Duodenal mucosa (tissue), 2 donors: ENCODE measurements at regions not wholly inside any gene's neighbourhood (a gene's known extent, or its start where the extent isn't known, plus 50 kb on each side); places are given as distances from the start of the nearest gene placed in this dataset.

Source experiments
- H3K27ac ChIP-seq: one replicate; pipeline ENCODE4 v1.7.0; 2013; ENCODE audit warnings: low read depth, low read length
- H3K27me3 ChIP-seq, 2 donors: one replicate each; pipeline ENCODE4 v1.7.0; 2013; ENCODE audit warnings: low read length in 2 of 2, control low read depth in 1 of 2; ENCODE audit not compliant: insufficient read depth in 2 of 2, control insufficient read depth in 1 of 2
- H3K36me3 ChIP-seq, 2 donors: one replicate each; pipeline ENCODE4 v1.7.0; 2013; ENCODE audit warnings: low read length in 2 of 2, control low read depth in 1 of 2; ENCODE audit not compliant: insufficient read depth in 2 of 2, control insufficient read depth in 1 of 2
- H3K4me1 ChIP-seq, 2 donors: one replicate each; pipeline ENCODE4 v1.7.0; 2013; ENCODE audit warnings: low read length in 2 of 2, control low read depth in 1 of 2; ENCODE audit not compliant: insufficient read depth in 2 of 2, control insufficient read depth in 1 of 2
- H3K4me3 ChIP-seq, 2 donors: one replicate each; pipeline ENCODE4 v1.7.0; 2013; ENCODE audit warnings: low read length in 2 of 2, low read depth in 1 of 2
- H3K9ac ChIP-seq, 2 donors: one replicate each; pipeline ENCODE4 v1.7.0; 2013; ENCODE audit warnings: low read length in 2 of 2, low read depth in 1 of 2
- H3K9me3 ChIP-seq, 2 donors: one replicate each; pipeline ENCODE4 v1.7.0; 2013; ENCODE audit warnings: low read length in 2 of 2, control low read depth in 1 of 2; ENCODE audit not compliant: control insufficient read depth in 1 of 2

- Histone ChIP-seq H3K27ac (no peak overlapping the region), H3K4me1 (peaks cover 12 to 14% of the 10 kb centered on the region in 2 donors), H3K27me3 (no peaks in the 10 kb centered on the region), H3K36me3 (no peaks in the 10 kb centered on the region), H3K9me3 (no peaks in the 10 kb centered on the region), H3K9ac (no peak overlapping the region), H3K4me3 (no peak overlapping the region)
Observed at GRCh38 chr6:26173836-26174145, 86.6 kb downstream of the HFE start.

DNA sequence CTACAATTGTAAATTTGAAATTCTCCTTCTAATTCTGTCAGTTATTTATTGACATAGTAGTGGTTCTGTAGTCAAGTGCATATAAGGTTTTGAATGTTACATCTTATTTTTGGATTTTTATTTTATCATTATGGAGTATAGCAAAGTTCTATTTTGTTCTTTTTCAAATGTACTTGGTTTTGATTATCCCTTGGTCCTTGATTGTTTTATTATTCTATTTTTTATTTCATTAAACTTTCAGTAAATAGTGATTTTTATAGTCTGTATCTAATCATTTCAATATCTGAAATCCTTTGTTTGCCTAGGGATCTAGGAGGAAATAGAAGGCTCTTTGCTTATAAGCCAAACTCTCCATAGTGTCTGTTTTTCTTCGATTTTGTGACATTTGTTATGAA, 87.8 kb downstream of the HFE start:
- no peak overlapping the region for H3K9ac ChIP-seq
- H3K27ac ChIP-seq: no peak overlapping the region
- no peaks in the 10 kb centered on the region for H3K27me3 ChIP-seq
- H3K4me1 ChIP-seq: peaks cover 12 to 14% of the 10 kb centered on the region in 2 donors
- H3K9me3 ChIP-seq: no peaks in the 10 kb centered on the region
- H3K36me3 ChIP-seq: no peaks in the 10 kb centered on the region
- H3K4me3 ChIP-seq: no peak overlapping the region

- Histone ChIP-seq H3K27me3 (no peaks in the 10 kb centered on the region), H3K4me3 (no peak overlapping the region), H3K4me1 (peaks cover 12 to 14% of the 10 kb centered on the region in 2 donors), H3K9ac (no peak overlapping the region), H3K36me3 (no peaks in the 10 kb centered on the region), H3K9me3 (no peaks in the 10 kb centered on the region), H3K27ac (no peak overlapping the region)
Observed at GRCh38 chr6:26175428-26176181, 88.4 kb downstream of the HFE start.

DNA sequence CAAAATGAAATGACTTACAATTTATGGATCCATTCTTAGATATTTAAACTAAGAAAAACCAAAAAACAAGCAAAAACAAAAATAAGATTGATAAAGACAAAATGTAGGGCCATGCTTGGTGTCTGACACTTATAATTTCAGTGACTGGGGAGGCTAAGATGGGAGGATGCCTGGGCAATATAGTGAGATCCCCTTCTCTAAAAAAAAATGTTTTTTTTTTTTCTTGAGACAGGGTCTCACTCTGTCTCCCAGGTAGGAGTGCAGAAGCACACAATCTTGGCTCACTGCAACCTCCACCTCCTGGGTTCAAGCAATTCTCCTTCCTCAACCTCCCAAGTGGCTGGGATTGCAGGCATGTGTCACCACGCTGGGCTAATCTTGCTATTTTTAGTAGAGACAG, 92.4 kb downstream of the HFE start:
- Histone ChIP-seq H3K36me3 (no peaks in the 10 kb centered on the region), H3K4me3 (no peak overlapping the region), H3K27ac (no peak overlapping the region), H3K4me1 (peaks cover 0 to 7% of the 10 kb centered on the region in 2 donors), H3K9ac (no peak overlapping the region), H3K9me3 (no peaks in the 10 kb centered on the region), H3K27me3 (no peaks in the 10 kb centered on the region)

DNA sequence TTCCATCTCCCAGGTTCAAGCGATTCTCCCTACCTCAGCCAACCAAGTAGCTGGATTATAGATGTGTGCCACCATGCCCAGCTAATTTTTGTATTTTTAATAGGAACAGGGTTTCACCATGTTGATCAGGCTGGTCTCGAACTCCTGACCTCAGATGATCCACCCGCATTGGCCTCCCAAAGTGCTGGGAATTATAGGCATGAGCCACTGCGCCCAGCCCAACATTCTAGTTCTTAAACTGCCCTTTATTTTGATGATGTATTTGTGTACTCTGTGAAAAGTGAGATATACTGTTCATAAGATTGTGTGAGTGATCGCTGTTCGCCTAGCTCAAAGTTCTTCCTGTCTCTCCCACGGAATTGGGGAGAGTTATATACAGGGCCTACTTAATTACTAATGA, 93.1 kb downstream of the HFE start:
- no peaks in the 10 kb centered on the region for H3K27me3 ChIP-seq
- no peak overlapping the region for H3K4me3 ChIP-seq
- H3K27ac ChIP-seq: no peak overlapping the region
- H3K9me3 ChIP-seq: no peaks in the 10 kb centered on the region
- H3K36me3 ChIP-seq: no peaks in the 10 kb centered on the region
- no peak overlapping the region for H3K9ac ChIP-seq
- peaks cover 0 to 7% of the 10 kb centered on the region in 2 donors for H3K4me1 ChIP-seq

- H3K27me3 ChIP-seq: no peaks in the 10 kb centered on the region
Observed at GRCh38 chr6:26183237-26183580, 96.0 kb downstream of the HFE start.

GRCh38 chr6:26183581-26184366, 96.5 kb downstream of the HFE start:
- Histone ChIP-seq H3K4me1 (peaks cover 5 to 16% of the 10 kb centered on the region in 2 donors), H3K4me3 (peak overlapping the region; percentile 67 to 81), H3K36me3 (no peaks in the 10 kb centered on the region), H3K27ac (peak overlapping the region; percentile 30), H3K9ac (peak overlapping the region; percentile 60 to 83), H3K9me3 (no peaks in the 10 kb centered on the region), H3K27me3 (no peaks in the 10 kb centered on the region)

More at GRCh38 chr6:26183237-26183580, 96.0 kb downstream of the HFE start:
- no peaks in the 10 kb centered on the region for H3K9me3 ChIP-seq
- no peaks in the 10 kb centered on the region for H3K36me3 ChIP-seq
- H3K9ac ChIP-seq: peak overlapping the region; percentile 60 to 83
- peak overlapping the region; percentile 67 to 81 for H3K4me3 ChIP-seq
- peak overlapping the region; percentile 47 for H3K27ac ChIP-seq
- peaks cover under 1 to 11% of the 10 kb centered on the region in 2 donors for H3K4me1 ChIP-seq

GRCh38 chr6:26184367-26184891, 97.2 kb downstream of the HFE start:
- peaks cover 9 to 16% of the 10 kb centered on the region in 2 donors for H3K4me1 ChIP-seq
- no peaks in the 10 kb centered on the region for H3K36me3 ChIP-seq
- H3K9me3 ChIP-seq: no peaks in the 10 kb centered on the region
- H3K9ac ChIP-seq: peak overlapping the region; percentile 52 to 83
- no peak overlapping the region for H3K27ac ChIP-seq
- no peaks in the 10 kb centered on the region for H3K27me3 ChIP-seq
- H3K4me3 ChIP-seq: peak overlapping the region; percentile 67 to 81

DNA sequence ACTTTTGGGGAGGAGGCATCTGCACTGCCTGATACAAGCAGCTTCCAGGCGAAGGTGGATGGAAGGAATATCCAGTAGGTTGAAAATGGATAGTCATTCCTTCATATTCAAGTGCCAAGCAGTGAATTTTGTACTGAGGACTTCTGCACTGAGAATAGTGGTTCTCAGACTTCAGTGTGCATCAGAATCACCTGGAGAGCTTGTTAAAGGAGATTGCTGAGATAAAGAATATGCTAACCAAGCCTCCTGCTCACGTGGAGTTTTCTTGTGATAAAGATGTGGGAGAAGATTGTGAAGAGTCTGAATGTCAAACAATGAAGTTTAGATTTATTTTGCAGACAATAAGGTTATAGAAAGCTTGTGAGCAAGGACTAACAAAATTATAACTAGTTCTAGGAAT, 97.8 kb downstream of the HFE start:
- no peak overlapping the region for H3K27ac ChIP-seq
- H3K9me3 ChIP-seq: no peaks in the 10 kb centered on the region
- H3K27me3 ChIP-seq: no peaks in the 10 kb centered on the region
- H3K4me1 ChIP-seq: peaks cover 15 to 16% of the 10 kb centered on the region in 2 donors
- H3K4me3 ChIP-seq: no peak overlapping the region
- H3K9ac ChIP-seq: no peak overlapping the region
- H3K36me3 ChIP-seq: no peaks in the 10 kb centered on the region

DNA sequence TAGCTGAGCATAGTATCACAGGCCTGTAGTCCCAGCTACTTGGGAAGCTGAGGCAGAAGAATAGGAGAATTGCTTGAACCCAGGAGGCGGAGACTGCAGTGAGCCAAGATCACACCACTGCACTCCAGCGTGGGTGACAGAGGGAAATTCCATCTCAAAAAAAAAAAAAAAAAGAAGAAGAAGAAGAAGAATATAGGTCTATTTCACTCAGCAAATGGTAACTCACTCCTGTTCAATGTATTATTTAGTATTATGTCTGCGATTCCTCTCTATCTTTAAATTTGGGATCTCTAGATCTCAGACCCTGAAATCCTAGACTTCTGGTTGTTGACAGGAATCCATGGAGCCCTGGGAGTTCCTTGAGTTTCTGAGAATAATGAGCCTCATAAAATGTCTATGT, 98.6 kb downstream of the HFE start:
- Histone ChIP-seq H3K4me1 (peaks cover 16% of the 10 kb centered on the region in 2 donors), H3K27ac (no peak overlapping the region), H3K27me3 (no peaks in the 10 kb centered on the region), H3K4me3 (no peak overlapping the region), H3K36me3 (no peaks in the 10 kb centered on the region), H3K9me3 (no peaks in the 10 kb centered on the region), H3K9ac (no peak overlapping the region)
